Astrocyte of the hippocampus (primary cell): ENCODE measurements at regions not wholly inside any gene's neighbourhood (a gene's known extent, or its start where the extent isn't known, plus 50 kb on each side); places are given as distances from the start of the nearest gene placed in this dataset.

Experiments used
- DNase-seq: peaks from one replicate; pipeline ENCODE4 v3.0.0; 2011; ENCODE audit warnings: low read depth, low spot score

DNA sequence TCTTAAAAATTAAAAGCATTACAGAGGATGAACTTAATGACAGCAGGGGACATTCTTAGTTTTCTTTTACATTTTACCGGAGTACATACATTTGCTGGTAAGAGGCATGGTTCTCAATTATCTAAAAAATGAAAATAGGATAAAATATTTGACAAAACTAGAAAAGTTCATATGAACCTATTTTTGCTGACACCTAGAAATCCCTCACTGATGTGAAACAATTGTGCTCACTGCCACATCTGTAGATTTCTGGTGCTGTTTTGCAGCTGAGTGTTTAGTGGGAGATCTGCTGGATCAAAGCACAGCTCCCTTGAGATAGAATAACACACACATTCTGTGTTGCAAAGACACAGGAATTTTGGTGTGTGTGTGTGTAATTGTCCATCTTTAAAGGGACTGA lies 392.9 kb upstream of the B3GALT2 start:
- DNase-seq, result no peak

DNA sequence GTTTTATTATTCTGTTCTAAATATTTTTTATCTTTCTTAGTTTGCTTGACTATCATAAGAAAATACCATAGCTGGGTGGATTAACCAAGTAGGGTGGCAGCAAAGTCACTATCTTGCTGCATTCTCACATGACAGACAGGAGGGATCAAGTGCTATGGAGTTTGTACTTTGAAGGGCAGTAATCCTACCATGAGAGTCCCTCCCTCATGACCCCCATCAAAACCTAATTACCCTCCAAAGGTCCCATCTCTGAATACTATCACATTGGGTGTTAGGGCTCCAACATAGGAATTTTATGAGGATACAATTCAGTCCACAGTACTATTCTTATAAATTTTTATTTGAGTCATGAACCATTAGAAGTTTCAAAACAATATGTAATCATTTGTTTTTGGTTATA lies 388.5 kb upstream of the B3GALT2 start:
- no peak for DNase-seq

DNA sequence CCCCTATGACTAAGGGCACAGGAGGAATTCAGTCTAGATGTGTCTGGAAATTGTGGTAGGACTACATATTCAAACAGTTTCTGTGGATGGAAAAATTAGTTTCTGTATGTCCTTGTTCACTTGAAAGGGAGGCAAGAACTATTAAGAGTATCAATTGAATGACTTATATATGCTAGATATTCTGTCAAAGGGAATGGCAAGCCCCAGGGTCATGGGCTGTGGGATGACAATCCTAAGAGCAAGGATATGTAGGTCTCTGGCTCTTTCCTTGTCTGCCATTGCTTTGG lies 383.5 kb upstream of the B3GALT2 start:
- no peak for DNase-seq

DNA sequence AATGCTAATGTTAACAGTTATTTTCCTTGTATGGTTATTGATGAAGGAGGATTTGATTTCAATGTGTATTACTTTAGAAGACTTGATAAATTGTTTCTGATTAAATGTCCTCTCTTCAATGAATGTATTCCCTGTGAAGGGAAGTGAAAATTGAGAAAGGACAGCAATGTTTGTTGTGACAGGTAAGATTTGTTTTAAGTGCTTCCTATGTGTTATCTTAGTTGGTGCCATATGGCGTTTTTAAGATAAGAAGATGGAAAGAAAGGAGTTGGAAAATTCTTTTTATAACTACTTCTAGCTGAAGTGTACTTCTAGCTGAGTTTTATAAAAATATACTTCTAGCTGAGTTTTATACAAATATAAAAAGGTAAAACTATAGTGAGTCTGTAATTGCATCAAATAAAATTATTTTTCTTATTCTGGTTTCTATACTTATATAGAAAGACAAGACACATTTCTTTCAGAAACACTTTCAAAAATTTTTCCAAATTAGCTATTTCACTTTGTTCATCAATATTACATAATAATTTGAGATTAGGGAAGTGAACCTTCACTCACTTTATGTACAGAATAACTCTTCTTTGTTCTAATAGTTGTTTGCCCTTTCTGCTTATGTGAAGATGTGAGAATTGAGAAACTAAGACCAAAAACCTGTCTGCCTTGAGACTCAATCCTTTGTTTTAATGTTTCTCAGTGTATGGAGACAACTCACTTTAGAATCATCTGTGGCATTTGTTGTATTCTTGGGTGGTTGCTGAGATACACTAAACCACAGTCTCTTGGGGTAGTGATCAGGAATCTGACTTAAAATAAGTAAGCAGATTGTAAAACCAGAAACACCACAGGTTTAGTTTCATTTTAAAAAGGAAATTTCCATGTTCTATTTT lies 382.9 kb upstream of the B3GALT2 start:
- peak; percentile 88 for DNase-seq

DNA sequence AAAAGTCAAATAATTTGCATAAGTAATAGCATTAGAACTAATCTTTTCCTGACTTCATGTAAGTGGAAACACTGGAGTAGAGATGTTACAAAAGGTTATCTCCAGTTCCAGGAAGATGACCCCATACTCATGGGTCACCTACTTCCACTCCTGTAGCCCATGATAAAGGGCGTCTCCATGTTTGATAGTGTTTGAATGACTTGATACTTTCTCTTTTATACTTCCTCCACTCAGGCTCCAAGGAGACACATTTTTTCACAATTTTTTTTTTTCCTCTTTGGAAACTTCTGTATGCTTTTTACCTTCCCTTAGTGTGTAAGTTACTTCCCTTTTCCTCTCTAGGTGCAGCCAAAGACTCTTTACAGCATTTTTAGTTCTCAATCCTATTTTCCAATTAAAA lies 382.1 kb upstream of the B3GALT2 start:
- DNase-seq, result no peak

DNA sequence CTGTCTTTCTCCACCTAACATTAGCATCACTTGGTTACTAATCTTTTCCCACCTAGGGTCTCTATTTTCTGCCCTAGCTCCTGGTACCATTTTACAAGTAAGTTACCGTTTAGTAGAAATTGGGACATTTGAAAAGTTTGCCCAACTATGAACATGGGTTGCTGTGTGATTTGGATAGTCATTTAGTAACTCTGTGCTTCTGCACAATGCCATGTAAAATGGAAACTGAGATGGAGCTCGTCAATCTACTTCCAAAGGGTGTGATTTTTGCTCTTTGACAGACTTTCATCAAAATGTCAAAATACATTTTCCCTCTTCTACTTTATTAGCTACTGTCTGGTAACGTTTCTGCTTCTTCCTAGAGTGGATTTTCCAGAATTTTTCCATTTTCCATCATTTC lies 381.5 kb upstream of the B3GALT2 start:
- no peak for DNase-seq

DNA sequence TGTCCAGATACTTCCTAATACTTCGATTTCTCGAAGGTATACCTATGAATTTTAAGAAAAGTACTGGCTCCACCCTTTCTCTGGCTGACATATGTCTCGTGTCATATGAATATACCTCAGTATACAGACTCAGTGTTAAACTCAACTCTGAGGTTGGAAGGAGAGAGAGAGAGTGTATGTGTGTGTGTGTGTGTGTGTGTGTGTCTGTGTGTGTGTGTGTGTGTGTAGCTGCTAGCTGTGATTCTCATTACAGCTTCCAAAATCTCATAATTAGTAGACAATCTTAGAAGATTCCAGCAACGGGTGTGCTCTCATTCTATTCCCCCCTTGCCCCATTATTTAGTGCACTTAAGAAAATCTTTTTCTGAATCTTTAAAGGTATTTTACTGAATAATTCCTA lies 380.3 kb upstream of the B3GALT2 start:
- DNase-seq, result no peak

DNA sequence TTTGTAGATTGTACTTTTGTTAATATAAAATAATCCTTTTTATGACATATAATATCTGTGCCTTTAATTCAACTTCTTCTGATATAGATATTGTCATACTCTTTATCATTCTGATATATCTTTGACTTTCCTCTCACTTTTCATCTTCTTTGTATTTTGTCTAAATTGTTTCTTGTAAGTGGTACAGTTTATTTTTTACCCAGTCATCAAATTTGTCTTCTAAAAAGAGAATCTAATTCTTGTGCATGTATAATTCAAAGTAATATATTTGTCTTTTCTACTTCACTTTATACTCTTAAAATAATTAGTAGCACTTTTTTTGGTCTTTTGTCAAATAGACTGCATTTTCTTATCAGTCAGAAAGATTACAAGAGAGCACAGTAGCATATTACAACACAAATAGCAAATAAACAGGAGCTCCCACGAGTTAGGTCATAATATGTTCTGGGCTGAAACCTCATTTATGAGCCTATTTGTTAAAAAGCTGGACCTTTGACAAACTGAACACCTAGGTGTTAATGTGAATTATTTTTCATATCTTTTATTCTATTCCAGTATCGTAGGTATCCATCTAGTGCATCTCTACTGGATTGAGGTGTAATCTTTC lies 379.7 kb upstream of the B3GALT2 start:
- DNase-seq, result no peak

DNA sequence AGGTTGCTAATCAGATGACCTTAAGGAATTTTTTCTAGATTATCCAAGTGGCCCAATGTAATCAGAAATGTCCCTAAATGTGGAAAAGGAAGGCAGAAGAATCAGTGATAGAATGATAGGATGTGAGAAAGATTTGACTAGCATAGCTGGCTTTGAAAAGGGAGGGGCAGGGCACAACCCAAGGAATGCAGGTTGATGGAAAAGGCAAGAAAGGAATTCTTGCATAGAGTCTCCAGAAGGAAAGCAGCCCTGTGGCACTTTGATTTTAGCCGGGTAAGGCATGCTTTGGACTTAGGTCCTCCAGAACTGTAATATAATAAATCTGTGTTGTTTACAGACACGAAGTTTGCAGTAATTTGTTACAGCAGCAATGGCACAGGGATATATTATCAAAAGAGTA lies 375.7 kb upstream of the B3GALT2 start:
- no peak for DNase-seq

DNA sequence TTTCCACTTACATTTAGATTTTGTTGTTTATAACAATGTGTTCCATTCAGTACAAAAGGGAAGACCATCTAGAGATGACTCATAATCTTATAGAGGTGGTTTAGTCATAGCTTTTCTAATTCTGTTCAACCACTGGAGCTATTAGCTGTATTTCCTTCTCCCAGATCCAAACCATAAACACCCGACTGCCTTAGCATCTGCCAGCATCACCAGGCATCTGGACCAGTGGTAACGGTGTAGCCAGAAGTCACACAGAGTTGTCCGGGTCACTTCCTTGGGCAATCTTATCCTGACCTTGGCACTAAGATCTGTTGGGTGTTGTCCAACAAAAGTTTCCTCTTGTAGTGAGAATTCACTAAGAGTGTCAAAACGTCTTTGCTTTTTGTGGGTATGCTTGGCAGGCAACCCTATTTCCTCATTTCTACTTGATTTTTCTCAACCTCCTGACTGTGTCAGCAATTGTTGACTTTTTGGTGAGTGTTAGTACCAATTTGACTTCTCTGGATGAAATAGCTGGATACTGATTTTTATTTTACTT lies 372.1 kb upstream of the B3GALT2 start:
- peak; percentile 86 for DNase-seq

DNA sequence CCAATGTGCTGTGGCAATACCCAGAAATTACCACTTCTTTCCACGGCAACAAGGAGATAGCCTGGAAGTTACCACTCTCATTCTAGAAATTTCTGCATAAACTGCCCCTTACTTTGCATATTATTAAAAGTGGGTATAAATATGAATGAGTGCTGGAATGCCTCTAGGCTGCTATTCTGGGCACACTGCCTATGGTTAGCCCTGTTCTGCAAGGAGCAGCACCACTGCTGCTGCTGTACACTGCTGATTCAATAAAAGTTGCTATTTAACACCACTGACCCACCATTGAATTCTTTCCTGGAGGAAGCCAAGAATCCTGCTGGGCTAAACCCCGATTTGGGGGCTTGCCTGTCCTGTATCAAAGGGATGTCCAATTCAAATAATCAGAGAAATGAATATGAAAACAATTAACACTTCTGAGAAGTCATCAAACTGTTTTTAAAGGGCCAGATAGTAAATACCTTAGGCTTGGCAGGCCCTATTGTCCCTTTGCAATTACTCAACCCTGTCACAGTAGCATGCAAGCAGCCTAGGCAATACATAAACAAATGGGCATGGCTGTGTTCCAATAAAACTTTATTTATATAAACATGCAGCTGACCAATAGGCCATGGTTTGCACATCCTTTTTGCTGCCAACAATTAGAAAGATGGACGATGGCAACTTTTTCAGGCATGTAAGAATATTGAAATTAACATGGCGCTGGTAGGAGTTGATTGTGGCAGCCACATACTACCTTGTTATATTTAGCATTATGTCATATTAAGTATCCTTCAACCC lies 369.4 kb upstream of the B3GALT2 start:
- DNase-seq, result peak; percentile 63

DNA sequence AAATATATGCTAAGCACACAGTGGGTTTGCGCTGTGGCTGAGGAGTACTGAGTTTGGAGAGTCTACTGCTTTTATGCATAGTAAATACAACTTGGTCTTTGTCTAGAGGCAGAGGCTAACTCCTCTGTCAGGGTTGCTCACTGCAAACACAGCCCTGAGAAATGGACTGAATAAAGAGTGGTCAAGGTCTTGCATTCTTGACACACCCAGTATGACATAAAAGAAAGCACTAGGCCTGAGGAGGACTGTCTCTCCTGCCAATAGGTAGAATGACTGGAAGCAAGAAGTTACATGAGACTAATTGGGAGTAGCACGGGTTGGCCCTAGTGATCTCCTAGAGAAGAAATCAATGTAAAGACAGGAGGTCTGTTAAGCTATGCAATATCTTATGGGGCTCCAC lies 367.2 kb upstream of the B3GALT2 start:
- no peak for DNase-seq

DNA sequence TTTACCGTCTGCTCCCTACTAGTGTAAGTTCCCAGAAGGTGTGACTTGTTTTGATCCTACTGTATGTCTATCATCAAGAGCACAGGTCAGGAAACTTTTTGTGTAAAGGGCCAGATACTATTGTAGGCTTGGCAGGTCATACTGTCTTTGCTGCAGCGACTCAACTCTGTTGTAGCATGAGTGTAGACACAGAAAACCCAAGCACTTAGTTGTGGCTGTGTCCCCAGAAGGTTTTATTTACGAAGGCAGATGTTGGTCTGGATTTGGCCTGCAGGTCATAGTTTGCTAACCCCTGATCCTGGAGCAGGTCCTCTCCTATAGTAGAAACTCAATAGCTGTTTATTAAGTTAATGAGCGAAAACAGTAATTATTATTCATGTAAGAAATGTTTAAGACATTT lies 365.9 kb upstream of the B3GALT2 start:
- DNase-seq, result no peak

DNA sequence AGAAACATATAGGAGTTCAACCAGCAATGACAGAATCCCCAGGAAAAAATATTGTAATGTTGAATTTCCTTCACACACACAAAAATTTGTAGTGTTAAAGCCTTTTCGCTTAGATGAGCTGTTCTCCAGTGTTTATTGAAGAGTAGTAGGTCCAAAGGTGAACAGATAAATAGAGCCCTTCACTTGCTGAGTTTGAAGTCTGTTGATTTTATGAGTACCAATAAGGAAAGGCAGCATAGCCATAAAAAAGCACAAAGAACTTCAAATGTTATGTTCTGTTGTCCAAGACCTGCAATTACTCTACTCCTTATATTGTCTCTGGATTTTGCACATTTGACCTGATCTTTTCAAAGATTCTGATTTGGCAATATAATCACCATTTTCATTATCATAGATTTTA lies 362.7 kb upstream of the B3GALT2 start:
- no peak for DNase-seq

DNA sequence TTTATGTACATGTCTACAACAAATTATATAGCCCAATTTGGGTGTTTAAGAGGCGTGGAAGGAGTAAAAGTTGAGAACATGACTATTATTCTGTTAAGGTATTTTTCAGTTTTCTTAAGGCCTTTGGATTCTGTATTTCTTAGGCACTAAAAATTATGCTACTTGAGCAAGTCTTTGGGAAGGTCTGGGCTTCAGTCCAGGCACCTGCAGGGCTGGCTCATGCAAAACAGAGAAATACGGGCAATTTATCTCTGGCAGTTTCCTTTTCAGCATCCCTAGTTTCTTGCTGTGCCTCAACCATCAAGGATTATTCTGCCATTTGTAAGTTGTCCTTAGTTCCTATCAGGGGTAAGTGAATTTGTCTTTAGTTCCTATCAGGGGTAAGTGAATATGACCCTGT lies 358.8 kb upstream of the B3GALT2 start:
- peak; percentile 42 for DNase-seq

DNA sequence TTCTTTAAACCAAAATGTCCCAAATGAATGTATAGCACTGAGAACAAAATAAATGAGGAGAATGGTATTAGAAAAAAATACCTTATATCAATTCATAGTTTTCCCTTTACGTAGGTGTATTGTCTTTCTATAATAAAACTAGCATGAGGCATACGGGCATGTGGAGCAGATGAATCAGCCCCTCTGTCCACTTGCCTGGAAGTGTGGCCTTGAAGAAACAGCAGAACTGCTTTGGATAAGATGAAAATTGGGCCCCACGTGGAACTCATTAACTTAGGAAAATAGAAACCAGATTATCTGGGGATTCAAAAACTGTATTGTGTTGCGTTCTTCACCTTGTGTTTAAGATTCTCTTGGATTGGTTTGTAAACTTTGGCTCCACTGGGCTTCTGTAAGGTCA lies 356.8 kb upstream of the B3GALT2 start:
- DNase-seq, result no peak

DNA sequence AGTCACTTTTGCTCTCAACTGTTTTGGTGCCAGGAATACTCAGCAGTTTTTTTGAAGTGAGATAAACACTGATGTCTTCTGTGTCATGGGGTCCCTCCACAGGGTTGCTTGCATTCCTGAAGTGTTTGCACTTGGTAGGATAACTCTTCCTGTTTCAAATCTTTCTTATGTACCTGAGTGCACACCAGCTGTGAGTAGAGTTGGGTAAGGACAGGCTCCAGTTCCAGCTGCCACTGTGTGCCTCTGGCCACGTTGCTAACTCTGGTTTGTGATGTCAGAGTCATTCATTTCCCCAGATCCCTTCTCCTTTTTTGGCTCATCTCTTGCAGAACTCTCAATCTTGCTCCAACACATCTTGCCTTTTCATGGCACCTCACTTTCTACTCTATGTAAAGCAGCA lies 356.3 kb upstream of the B3GALT2 start:
- no peak for DNase-seq

DNA sequence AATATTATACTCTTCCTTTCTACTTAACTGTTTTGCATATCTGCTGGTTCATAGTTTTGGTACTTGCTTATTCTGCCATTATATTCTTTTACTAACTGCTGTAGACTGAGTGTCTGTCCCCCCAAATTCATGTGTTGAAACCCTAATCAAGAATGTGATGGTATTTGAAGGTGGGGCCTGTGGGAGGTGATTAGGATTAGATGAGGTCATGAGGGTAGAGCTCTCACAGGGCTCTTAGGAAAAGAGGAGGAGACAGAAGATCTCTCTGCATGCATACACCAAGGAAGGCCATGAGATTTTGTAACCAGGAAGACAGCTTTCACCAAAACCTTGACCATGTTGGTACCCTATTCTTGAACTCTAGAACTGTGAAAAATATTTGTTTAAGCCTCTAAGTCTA lies 354.1 kb upstream of the B3GALT2 start:
- no peak for DNase-seq

DNA sequence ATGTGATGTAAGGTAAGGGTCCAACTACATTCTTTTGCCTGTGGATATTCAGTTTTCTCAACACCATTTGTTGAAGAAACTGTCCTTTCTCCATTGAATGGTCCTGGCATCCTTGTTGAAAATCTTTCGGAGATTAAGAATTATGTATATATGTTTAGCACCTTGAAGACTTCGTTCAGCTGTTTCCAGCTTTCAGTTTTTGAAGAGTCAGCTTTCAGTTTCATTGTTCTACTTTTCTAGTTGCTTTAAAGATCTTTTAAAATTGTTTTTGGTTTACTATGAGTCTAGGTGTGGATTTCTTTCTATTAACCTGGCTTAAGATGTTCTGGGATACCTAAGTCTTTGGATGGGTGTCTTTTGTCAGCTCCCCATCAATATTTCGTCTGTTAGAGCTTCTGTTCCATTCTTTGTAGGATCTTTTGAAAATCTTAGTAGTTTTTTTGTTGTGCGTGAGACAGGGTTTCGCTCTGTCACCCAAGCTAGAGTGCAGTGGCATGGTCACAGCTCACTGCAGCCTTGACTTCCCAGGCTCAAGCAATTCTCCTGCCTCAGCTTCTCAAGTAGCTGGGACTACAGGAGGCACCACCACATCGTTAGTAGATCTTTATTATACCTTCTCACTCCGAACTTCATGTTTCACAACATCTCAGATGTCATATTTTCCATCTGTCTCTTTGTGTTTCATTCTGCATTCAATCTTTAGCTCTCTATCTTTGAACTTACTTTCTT lies 353.5 kb upstream of the B3GALT2 start:
- DNase-seq, result no peak

DNA sequence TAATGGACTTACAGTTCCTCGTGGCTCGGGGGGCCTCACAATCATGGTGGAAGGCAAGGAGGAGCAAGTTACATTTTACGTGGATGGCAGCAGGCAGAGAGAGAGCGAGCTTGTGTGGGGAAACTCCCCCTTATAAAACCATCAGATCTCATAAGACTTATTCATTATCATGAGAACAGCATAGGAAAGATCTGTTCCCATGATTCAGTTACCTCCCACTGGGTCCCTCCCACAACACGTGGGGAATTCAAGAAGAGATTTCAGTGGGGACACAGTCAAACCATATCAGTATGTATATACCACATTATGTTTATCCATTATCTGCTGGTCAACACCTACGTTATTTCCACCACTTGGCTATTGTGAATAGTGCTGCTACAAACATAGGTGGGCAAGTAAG lies 352.3 kb upstream of the B3GALT2 start:
- no peak for DNase-seq

DNA sequence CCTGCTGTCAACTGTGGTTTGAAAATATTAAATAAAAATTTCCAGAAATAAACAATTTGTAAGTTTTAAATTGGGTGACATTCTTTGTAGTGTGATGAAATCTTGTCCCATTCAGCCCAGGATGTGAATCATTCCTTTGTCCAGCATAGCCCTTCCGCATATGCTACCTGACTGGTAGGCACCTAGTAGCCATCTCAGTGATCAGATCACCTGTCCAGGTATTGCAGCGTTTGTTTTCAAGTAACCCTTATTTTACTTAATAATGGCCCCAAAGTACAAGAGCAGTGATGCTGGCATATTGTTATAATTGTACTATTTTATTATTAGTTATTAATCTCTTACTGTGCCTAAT lies 351.6 kb upstream of the B3GALT2 start:
- DNase-seq, result no peak
